AG04450 (cell line): ENCODE measurements at regions not wholly inside any gene's neighbourhood (a gene's known extent, or its start where the extent isn't known, plus 50 kb on each side); places are given as distances from the start of the nearest gene placed in this dataset.

Experiments
- CTCF ChIA-PET: fragments of 300-600, 350-600 bp; formaldehyde crosslinking; extraction: SDS; loops from one replicate; lab custom pipeline; 2022; ENCODE audit warnings: antibody characterized with exemption, inconsistent platforms; lab: Charles Lee
- POLR2A ChIA-PET: fragments of 350-600 bp; formaldehyde crosslinking; extraction: SDS; loops from one replicate; lab custom pipeline; 2021; ENCODE audit warnings: antibody characterized with exemption, inconsistent platforms; lab: Yijun Ruan, JAX
- DNase-seq: peaks from one replicate; pipeline ENCODE4 v3.0.0-alpha.2; 2011; ENCODE audit warnings: low read depth, low spot score
- H3K27ac ChIP-seq: one replicate; pipeline ENCODE4 v1.5.1; 2012; ENCODE audit warnings: low read depth, low read length, control low read depth
- H3K27me3 ChIP-seq: one replicate; pipeline ENCODE4 v1.6.0; 2012; ENCODE audit warnings: low read length; ENCODE audit not compliant: control insufficient read depth, insufficient read depth
- H3K4me3 ChIP-seq: 2 replicates; pipeline ENCODE4 v1.5.1; 2011; ENCODE audit warnings: mild to moderate bottlenecking, low read depth, low read length, control low read depth
- H3K9me3 ChIP-seq: 2 replicates; pipeline ENCODE4 v1.5.1; 2012; ENCODE audit warnings: low read length; ENCODE audit not compliant: control insufficient read depth, insufficient read depth
- CTCF ChIP-seq: IDR thresholded peaks from 2 replicates; pipeline ENCODE4 v1.5.1; 2011; ENCODE audit warnings: low read depth, low read length, control low read depth, inconsistent platforms

GRCh38 chr3:124652009-124652408, 78.2 kb upstream of the UMPS start:
- CTCF ChIA-PET, result interaction anchor here (1.7 kb wide), 1 partner anchor 93 kb away, joined by 4 read pairs; no protein-coding TSS in a partner anchor

GRCh38 chr3:124653071-124653796, 77.0 kb upstream of the UMPS start:
- Histone ChIP-seq H3K27ac (no peak overlapping the region), H3K4me3 (no peak overlapping the region), H3K9me3 (no peaks in the 10 kb centered on the region), H3K27me3 (peaks cover 5% of the 10 kb centered on the region)
- ChIA-PET CTCF (no interaction called here), POLR2A (no interaction called here)
- TF ChIP-seq CTCF, result no peak
- DNase-seq, result no peak

More at GRCh38 chr3:124652009-124652408, 78.2 kb upstream of the UMPS start:
- no peak for DNase-seq
- POLR2A ChIA-PET, result no interaction called here
- H3K4me3 ChIP-seq, result no peak overlapping the region
- no peaks in the 10 kb centered on the region for H3K9me3 ChIP-seq
- TF ChIP-seq CTCF, result no peak
- H3K27ac ChIP-seq, result no peak overlapping the region
- peaks cover 11% of the 10 kb centered on the region for H3K27me3 ChIP-seq

GRCh38 chr3:124653797-124654469, 76.3 kb upstream of the UMPS start:
- no peak overlapping the region for H3K27ac ChIP-seq
- DNase-seq, result no peak
- H3K27me3 ChIP-seq, result peaks cover 3% of the 10 kb centered on the region
- H3K9me3 ChIP-seq, result no peaks in the 10 kb centered on the region
- no peak for TF ChIP-seq CTCF
- ChIA-PET POLR2A (no interaction called here), CTCF (interaction anchor here (0.7 kb wide), 1 partner anchor 32 kb away, joined by 3 read pairs; no protein-coding TSS in a partner anchor)
- no peak overlapping the region for H3K4me3 ChIP-seq

GRCh38 chr3:124654470-124654845, 75.8 kb upstream of the UMPS start:
- TF ChIP-seq CTCF, result no peak
- CTCF ChIA-PET, result no interaction called here
- H3K27ac ChIP-seq, result no peak overlapping the region
- peaks cover 3% of the 10 kb centered on the region for H3K27me3 ChIP-seq
- H3K9me3 ChIP-seq, result no peaks in the 10 kb centered on the region
- POLR2A ChIA-PET, result no interaction called here
- H3K4me3 ChIP-seq, result no peak overlapping the region
- no peak for DNase-seq

GRCh38 chr3:124656531-124656930, 73.7 kb upstream of the UMPS start:
- ChIA-PET CTCF (no interaction called here), POLR2A (no interaction called here)
- TF ChIP-seq CTCF, result no peak
- Histone ChIP-seq H3K9me3 (no peaks in the 10 kb centered on the region), H3K27ac (no peak overlapping the region), H3K4me3 (no peak overlapping the region), H3K27me3 (no peaks in the 10 kb centered on the region)
- DNase-seq, result no peak
